GM21515 (cell line): ENCODE measurements at regions not wholly inside any gene's neighbourhood (a gene's known extent, or its start where the extent isn't known, plus 50 kb on each side); places are given as distances from the start of the nearest gene placed in this dataset.
A peak's percentile ranks its signal among the peaks of the same experiment; 100 is the strongest.
"Not testable (repeated sequence)": the region's sequence is repeated elsewhere in the genome, so short reads cannot be mapped to it uniquely, and the experiment has no call there.

Experiments
- ATAC-seq: cut with Tn5 transposase; IDR thresholded peaks from one replicate; pipeline ENCODE4 v1.9.1; 2021; ENCODE audit not compliant: unreplicated experiment

GRCh38 chr10:28188526-28188925 is 114.3 kb downstream of the MPP7 start:
- no peak for ATAC-seq

DNA sequence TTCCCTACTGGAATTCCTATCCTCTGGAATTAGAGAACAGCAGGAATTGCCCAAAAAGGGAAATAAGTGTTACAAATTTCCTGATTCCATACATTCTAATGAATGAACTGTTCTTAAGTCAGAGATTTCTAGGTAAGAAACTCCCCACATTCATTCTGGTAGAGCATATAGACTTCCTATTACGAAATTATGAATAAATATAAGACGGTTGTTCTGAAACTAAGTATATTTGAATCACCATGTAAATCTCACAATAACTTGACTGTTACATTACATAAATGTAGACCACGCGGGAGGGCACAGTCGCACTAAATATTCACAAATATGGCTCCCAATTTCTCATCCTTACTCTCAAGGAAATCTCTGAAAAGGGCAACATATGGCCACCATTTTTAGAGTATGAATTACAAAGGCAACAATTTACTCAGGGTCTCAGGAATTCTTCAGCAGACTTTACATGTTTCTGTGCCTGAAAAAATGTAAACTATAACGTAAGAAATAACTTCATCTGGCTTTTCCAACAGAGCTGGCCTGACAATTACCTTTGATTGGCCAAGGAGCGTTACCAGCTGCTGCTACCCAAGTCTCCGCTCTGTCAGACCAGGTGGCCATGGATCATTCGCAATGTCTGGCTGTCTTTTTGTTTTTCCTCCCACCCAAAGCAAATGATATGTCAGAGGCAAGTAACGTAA is 115.8 kb downstream of the MPP7 start:
- ATAC-seq: no peak

GRCh38 chr10:28186461-28186860 is 116.4 kb downstream of the MPP7 start:
- ATAC-seq: no peak

- ATAC-seq: no peak
These were observed 118.1 kb downstream of the MPP7 start for GRCh38 chr10:28184810-28185209.

GRCh38 chr10:28181478-28182096 is 121.3 kb downstream of the MPP7 start:
- no peak for ATAC-seq

DNA sequence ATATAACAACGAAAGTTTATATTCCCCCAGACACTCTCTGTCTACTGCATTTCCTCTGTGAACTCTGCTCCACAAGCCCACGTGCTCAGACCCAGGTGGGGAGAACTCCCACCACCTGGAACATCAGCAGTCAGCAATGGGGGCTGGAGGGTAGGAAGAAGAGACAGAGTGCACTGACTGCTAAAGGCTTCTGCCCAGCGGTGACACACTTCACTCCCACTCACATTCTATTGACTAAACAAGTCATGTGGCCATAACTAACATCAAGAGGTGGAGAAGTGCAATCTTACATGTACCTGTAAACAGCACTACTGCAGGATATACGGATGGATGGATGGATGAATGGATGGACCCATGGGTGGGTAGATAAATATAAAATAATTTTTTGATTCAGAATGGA is 122.2 kb downstream of the MPP7 start:
- no peak for ATAC-seq

DNA sequence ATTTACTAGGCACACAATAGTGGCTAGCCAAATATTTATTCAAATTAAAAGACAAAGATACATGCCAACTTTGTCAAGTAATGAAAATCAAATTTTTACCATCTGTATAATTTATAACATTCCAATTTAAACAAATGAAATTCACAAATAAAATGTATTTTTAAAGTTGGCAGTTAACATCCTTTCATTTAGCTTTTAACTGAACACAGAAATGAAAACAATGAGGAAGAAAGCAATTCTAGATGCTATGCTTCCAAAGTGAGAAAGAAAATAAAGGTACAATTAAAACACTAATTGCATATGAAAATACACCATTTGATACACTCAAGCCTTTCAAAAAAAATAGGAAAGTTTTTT is 123.1 kb downstream of the MPP7 start:
- ATAC-seq: no peak

- ATAC-seq: peak; percentile 72
These were observed 123.7 kb downstream of the MPP7 start for GRCh38 chr10:28179006-28179742.

GRCh38 chr10:28177944-28178637 is 124.8 kb downstream of the MPP7 start:
- ATAC-seq: peak; percentile 58

DNA sequence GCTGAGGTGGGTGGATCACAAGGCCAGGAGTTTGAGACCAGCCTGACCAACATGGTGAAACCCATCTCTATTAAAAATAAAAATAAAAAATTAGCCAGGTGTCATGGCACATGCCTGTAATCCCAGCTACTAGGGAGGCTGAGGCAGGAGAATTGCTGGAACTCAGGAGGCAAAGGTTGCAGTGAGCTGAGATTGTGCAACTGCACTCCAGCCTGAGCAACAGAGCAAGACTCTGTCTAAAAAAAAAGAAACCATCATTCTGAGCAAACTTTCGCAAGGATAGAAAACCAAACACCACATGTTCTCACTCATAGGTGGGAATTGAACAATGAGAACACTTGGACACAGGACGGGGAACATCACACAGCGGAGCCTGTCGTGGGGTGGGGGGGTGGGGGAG is 126.4 kb downstream of the MPP7 start:
- ATAC-seq: not testable (repeated sequence)

- no peak for ATAC-seq
These were observed 130.6 kb downstream of the MPP7 start for GRCh38 chr10:28172223-28172610.

GRCh38 chr10:28171468-28172222 is 131.2 kb downstream of the MPP7 start:
- no peak for ATAC-seq

DNA sequence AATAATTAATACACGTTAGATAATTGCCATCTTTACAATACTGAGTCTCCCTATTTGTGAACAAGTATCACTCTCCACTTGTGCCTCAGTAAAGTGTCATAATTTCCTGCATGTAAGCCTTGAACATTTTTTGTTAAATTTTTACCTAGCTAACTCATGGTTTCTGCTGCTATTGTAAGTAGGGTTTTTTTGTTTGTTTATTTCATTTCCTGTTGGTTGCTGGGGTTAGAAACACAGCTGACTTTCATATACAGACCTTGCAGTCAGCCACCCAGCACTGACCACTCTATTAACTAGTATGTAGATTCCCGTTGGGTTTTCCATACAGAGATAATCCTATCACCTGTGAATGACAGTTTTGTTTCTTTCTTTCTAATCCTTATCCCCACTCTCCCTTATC is 133.3 kb downstream of the MPP7 start:
- peak; percentile 95 for ATAC-seq

- no peak for ATAC-seq
These were observed 141.9 kb downstream of the MPP7 start for GRCh38 chr10:28160866-28161405.

DNA sequence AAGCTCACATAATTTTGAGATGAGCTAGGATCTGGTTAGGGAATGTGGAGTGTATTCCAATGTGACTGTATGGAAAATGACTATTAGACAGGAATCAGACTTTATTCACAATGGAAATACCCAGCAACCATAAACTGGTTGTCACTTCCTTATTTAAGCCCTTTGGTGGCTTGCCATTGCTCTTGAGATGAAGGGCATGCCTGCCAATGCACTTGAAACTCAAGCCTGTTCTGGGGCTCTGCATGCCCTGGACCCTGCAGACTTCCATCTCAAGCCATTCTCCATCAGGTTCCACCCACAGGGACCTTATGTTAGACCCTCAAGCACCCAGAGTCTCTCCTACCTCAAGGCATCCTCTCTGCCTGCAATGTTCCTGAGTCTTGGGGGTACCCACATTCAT is 145.5 kb downstream of the MPP7 start:
- ATAC-seq: no peak

DNA sequence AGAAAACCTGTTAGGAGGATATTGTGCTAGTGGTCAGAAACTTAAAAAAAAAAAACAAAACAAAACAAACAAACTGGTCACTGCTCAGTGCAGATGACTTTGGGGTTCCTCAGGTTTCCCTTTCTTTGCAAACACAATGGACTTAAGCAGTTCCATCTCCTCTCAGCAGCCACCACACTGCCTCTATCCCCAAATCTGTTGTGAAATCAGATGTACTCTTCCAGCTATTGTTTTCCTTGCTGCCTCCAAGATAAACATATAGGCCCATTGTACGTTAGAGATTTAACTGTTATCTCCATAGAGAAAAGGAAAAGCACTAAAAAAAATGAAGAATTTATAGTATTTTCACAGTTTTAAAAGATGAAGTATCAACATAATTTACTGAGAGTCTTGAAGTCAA is 147.1 kb downstream of the MPP7 start:
- ATAC-seq: no peak

GRCh38 chr10:28151636-28152035 is 151.2 kb downstream of the MPP7 start:
- no peak for ATAC-seq

DNA sequence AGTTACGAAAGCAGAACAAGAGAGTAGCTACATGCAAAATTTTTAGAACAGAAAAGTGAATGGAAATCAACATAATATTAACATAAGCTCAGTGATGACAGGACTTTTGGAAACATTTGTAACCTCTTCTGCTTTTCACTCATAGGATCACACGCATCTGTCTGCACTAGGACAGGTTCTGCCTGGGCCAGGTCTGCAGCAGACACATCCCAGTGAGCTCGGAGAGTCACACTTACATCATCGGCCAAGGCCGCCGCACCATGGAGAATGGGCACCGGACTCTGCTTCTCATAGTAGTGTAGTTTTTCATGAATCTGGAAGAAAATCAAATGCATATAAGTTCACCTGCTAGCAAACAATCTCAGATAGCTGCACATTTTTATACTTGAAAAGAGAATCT is 150.9 kb upstream of the ODAD2 start:
- no peak for ATAC-seq

GRCh38 chr10:28147706-28148105 is 148.8 kb upstream of the ODAD2 start:
- no peak for ATAC-seq

DNA sequence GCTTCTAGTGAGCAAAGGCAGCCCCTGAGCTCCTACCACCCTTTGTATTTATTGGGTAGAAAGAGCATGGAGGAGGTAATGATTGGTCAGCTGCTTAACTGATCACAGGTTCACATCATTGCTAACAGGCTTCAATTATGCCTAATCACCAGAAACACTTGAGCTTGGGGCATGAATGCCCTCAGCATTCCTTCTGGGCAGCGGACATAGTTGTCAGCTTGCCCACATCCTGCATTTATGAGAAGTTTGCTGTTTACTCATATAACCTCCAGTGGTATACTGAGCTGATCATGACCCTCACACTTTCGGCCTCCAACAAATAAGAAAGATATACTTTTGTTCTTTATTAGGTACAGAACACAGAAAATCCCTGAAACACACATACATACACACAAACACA is 140.3 kb upstream of the ODAD2 start:
- no peak for ATAC-seq
